ENCODE measurements at regions not wholly inside any gene's neighbourhood (a gene's known extent, or its start where the extent isn't known, plus 50 kb on each side); places are given as distances from the start of the nearest gene placed in this dataset.

DNA sequence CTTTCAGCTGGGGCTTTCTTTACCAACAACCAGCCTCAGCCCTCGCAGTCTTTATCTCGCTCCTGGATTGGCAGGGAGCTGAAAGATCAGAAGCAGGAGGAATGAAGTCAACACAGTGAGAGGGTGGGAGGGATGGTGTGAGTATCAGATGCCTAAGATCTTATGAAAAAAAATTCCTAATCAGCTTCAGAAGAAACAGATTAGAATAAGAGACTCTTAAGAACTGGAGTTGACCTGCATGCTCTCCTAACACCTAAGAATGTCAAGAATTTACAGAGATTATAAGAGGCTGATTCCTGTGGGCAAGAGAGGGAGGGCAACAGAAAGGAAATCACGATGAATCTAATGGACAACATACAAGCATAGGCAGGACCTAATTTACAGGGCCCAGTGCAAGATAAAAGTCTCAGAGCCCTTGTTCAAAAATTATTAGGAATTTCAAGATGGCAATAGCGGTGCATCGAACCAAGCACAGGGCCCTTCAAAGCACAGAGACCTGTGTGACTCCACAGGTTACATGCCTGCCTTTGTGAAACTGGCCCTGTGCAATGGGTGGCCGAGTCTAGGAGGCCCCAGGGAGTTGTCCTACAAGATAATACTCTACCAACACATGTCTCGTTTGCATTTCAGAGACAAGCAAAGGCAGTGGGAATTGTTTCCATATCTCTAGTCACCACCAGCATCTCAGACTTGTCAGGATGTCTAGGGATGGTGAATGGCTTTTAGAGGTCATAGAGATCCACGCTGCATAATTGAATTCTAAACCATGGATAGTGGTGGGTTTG lies 65.3 kb upstream of the PPP2R5A start:
- TF ChIP-seq EZH2phosphoT487 (IDR thresholded peaks at IDR 0.05; ENCODE audit: borderline replicate concordance, low read depth) (no peak), FOXM1 (IDR thresholded peaks at IDR 0.05; ENCODE audit: low read depth) (no peak), RCOR1 (IDR thresholded peaks at IDR 0.05; ENCODE audit: low read length) (no peak), NFIC (IDR thresholded peaks at IDR 0.05; ENCODE audit: borderline replicate concordance) (no peak), MXI1 (IDR thresholded peaks at IDR 0.05; ENCODE audit: low read depth, low read length) (no peak), EP300 (IDR thresholded peaks at IDR 0.05; ENCODE audit: borderline replicate concordance in 1 of 2, low read depth in 1 of 2, low read length in 1 of 2) (no peak), USF2 (IDR thresholded peaks at IDR 0.05; ENCODE audit: borderline replicate concordance, low read depth, low read length) (no peak), RFX5 (IDR thresholded peaks at IDR 0.05; ENCODE audit: low read length) (no peak), MAX (IDR thresholded peaks at IDR 0.05; ENCODE audit: low read depth) (no peak), SMC3 (IDR thresholded peaks at IDR 0.05; ENCODE audit: low read depth, low read length) (no peak), POLR2AphosphoS5 (IDR thresholded peaks at IDR 0.05; ENCODE audit: low read depth, low read length) (no peak), MEF2A (IDR thresholded peaks at IDR 0.05; ENCODE audit: borderline replicate concordance, low read depth) (no peak), RAD21 (IDR thresholded peaks at IDR 0.05; ENCODE audit: low read length) (no peak), FOXJ3 (CRISPR knock-in tag; IDR thresholded peaks at IDR 0.05) (no peak)
- TF ChIP-seq, protein P1, sequence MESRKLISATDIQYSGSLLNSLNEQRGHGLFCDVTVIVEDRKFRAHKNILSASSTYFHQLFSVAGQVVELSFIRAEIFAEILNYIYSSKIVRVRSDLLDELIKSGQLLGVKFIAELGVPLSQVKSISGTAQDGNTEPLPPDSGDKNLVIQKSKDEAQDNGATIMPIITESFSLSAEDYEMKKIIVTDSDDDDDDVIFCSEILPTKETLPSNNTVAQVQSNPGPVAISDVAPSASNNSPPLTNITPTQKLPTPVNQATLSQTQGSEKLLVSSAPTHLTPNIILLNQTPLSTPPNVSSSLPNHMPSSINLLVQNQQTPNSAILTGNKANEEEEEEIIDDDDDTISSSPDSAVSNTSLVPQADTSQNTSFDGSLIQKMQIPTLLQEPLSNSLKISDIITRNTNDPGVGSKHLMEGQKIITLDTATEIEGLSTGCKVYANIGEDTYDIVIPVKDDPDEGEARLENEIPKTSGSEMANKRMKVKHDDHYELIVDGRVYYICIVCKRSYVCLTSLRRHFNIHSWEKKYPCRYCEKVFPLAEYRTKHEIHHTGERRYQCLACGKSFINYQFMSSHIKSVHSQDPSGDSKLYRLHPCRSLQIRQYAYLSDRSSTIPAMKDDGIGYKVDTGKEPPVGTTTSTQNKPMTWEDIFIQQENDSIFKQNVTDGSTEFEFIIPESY (IDR thresholded peaks at IDR 0.05; ENCODE audit: borderline replicate concordance, low read depth), result no peak
- Histone ChIP-seq H3K27ac (ENCODE audit: low read depth in 2 of 2, low read length in 1 of 2) (peak overlapping the region in 1 of 2 experiments; percentile 66; a peak in 1 of 4 replicates), H2AFZ (ENCODE audit: low read depth) (no peak overlapping the region), H3K9ac (no peak overlapping the region), H3K27me3 (ENCODE audit: insufficient read depth) (no peaks in the 10 kb centered on the region), H3F3A (replicated peaks; ENCODE audit: insufficient read depth) (no peaks in the 10 kb centered on the region), H3K4me1 (ENCODE audit: control insufficient read depth in 1 of 2, insufficient read depth in 2 of 2, low read depth in 1 of 2, low read length in 1 of 2) (peaks cover 5 to 7% of the 10 kb centered on the region in 2 experiments; a peak in 2 of 4 replicates), H3K9me2 (no peaks in the 10 kb centered on the region), H3K4me3 (ENCODE audit: low read depth in 2 of 2, low read length in 1 of 2) (no peak overlapping the region), H3K9me3 (no peaks in the 10 kb centered on the region), H4K20me1 (ENCODE audit: insufficient read depth) (no peaks in the 10 kb centered on the region), H3K4me2 (no peak overlapping the region), H3K79me2 (ENCODE audit: insufficient read depth) (no peaks in the 10 kb centered on the region), H3K36me3 (replicated peaks in 1 of 2; ENCODE audit: control insufficient read depth in 1 of 2, insufficient read depth in 2 of 2, low read length in 1 of 2) (no peaks in the 10 kb centered on the region)
- ChIA-PET POLR2A (no interaction called here), CTCF (no interaction called here)
- WGBS (ENCODE audit: low lambda C conversion rate), result 67% methylated on average over 8 of the region's 8 CpGs
- DNase-seq, result no peak

Measured in SK-N-SH (cell line).